BLaER1 (cell line): ENCODE measurements at regions not wholly inside any gene's neighbourhood (a gene's known extent, or its start where the extent isn't known, plus 50 kb on each side); places are given as distances from the start of the nearest gene placed in this dataset.

ENCODE experiments used
- H3K27ac ChIP-seq: shearing (Covaris generic); formaldehyde crosslinking; 2 replicates; pipeline ENCODE4 v1.8.1; 2022
- H3K27me3 ChIP-seq: shearing (Covaris generic); formaldehyde crosslinking; 2 replicates; pipeline ENCODE4 v1.8.1; 2022
- H3K36me3 ChIP-seq: shearing (Covaris generic); formaldehyde crosslinking; 2 replicates; pipeline ENCODE4 v1.8.1; 2022
- H3K4me1 ChIP-seq: shearing (Covaris generic); formaldehyde crosslinking; 2 replicates; pipeline ENCODE4 v1.8.1; 2022
- H3K4me2 ChIP-seq: shearing (Covaris generic); formaldehyde crosslinking; 2 replicates; pipeline ENCODE4 v1.8.1; 2022
- H3K4me3 ChIP-seq: shearing (Covaris generic); formaldehyde crosslinking; 2 replicates; pipeline ENCODE4 v1.8.1; 2022
- H3K9ac ChIP-seq: shearing (Covaris generic); formaldehyde crosslinking; 2 replicates; pipeline ENCODE4 v1.8.1; 2022
- H3K9me3 ChIP-seq: shearing (Covaris generic); formaldehyde crosslinking; 2 replicates; pipeline ENCODE4 v1.8.1; 2022
- H4K20me1 ChIP-seq: shearing (Covaris generic); formaldehyde crosslinking; 2 replicates; pipeline ENCODE4 v1.8.1; 2022
- Cebpa-rat ChIP-seq: shearing (Covaris generic); IDR thresholded peaks from 2 replicates; pipeline ENCODE4 v1.8.1; 2022

GRCh38 chr13:58994777-58995176, 1169.0 kb downstream of the DIAPH3 start:
- Histone ChIP-seq H3K36me3 (no peaks in the 10 kb centered on the region), H3K27me3 (no peaks in the 10 kb centered on the region), H4K20me1 (no peaks in the 10 kb centered on the region), H3K4me3 (no peak overlapping the region), H3K4me2 (no peak overlapping the region), H3K4me1 (no peaks in the 10 kb centered on the region), H3K27ac (no peak overlapping the region), H3K9me3 (no peaks in the 10 kb centered on the region), H3K9ac (no peak overlapping the region)
- TF ChIP-seq Cebpa-rat, result no peak

- Histone ChIP-seq H3K27ac (no peak overlapping the region), H3K27me3 (no peaks in the 10 kb centered on the region), H3K4me1 (no peaks in the 10 kb centered on the region), H3K36me3 (no peaks in the 10 kb centered on the region), H4K20me1 (no peaks in the 10 kb centered on the region), H3K4me2 (no peak overlapping the region), H3K4me3 (no peak overlapping the region), H3K9ac (no peak overlapping the region), H3K9me3 (no peaks in the 10 kb centered on the region)
- no peak for TF ChIP-seq Cebpa-rat
Observed at GRCh38 chr13:58998716-58999115, 1165.0 kb downstream of the DIAPH3 start.

- no peak for TF ChIP-seq Cebpa-rat
- no peaks in the 10 kb centered on the region for H4K20me1 ChIP-seq
- H3K27me3 ChIP-seq, result no peaks in the 10 kb centered on the region
- H3K36me3 ChIP-seq, result no peaks in the 10 kb centered on the region
- no peak overlapping the region for H3K9ac ChIP-seq
- H3K4me3 ChIP-seq, result no peak overlapping the region
- no peaks in the 10 kb centered on the region for H3K9me3 ChIP-seq
- H3K27ac ChIP-seq, result no peak overlapping the region
- no peaks in the 10 kb centered on the region for H3K4me1 ChIP-seq
- H3K4me2 ChIP-seq, result no peak overlapping the region
Observed at GRCh38 chr13:58999851-59000250, 1163.9 kb downstream of the DIAPH3 start.

GRCh38 chr13:59000770-59001169, 1163.0 kb downstream of the DIAPH3 start:
- Histone ChIP-seq H3K4me2 (no peak overlapping the region), H3K27ac (no peak overlapping the region), H3K4me1 (no peaks in the 10 kb centered on the region), H3K4me3 (no peak overlapping the region), H4K20me1 (no peaks in the 10 kb centered on the region), H3K9ac (no peak overlapping the region), H3K36me3 (no peaks in the 10 kb centered on the region), H3K9me3 (no peaks in the 10 kb centered on the region), H3K27me3 (no peaks in the 10 kb centered on the region)
- no peak for TF ChIP-seq Cebpa-rat

- Histone ChIP-seq H4K20me1 (no peaks in the 10 kb centered on the region), H3K9me3 (no peaks in the 10 kb centered on the region), H3K27me3 (no peaks in the 10 kb centered on the region), H3K4me1 (peaks cover 10% of the 10 kb centered on the region), H3K4me3 (no peak overlapping the region), H3K36me3 (no peaks in the 10 kb centered on the region), H3K27ac (no peak overlapping the region), H3K9ac (no peak overlapping the region), H3K4me2 (no peak overlapping the region)
- TF ChIP-seq Cebpa-rat, result no peak
Observed at GRCh38 chr13:59012731-59013130, 1151.0 kb downstream of the DIAPH3 start.

GRCh38 chr13:59016250-59016649, 1147.5 kb downstream of the DIAPH3 start:
- H3K9me3 ChIP-seq, result no peaks in the 10 kb centered on the region
- no peaks in the 10 kb centered on the region for H3K36me3 ChIP-seq
- no peak overlapping the region for H3K4me3 ChIP-seq
- H3K4me2 ChIP-seq, result peak overlapping the region; percentile 48; the same call in 1 of the 2 replicates
- H3K27me3 ChIP-seq, result no peaks in the 10 kb centered on the region
- H3K9ac ChIP-seq, result no peak overlapping the region
- H4K20me1 ChIP-seq, result no peaks in the 10 kb centered on the region
- no peak overlapping the region for H3K27ac ChIP-seq
- TF ChIP-seq Cebpa-rat, result no peak
- peaks cover 16% of the 10 kb centered on the region for H3K4me1 ChIP-seq

GRCh38 chr13:59024434-59024833, 1139.3 kb downstream of the DIAPH3 start:
- Histone ChIP-seq H3K36me3 (no peaks in the 10 kb centered on the region), H3K27ac (no peak overlapping the region), H4K20me1 (no peaks in the 10 kb centered on the region), H3K9me3 (no peaks in the 10 kb centered on the region), H3K4me2 (no peak overlapping the region), H3K4me3 (no peak overlapping the region), H3K27me3 (no peaks in the 10 kb centered on the region), H3K4me1 (no peaks in the 10 kb centered on the region), H3K9ac (no peak overlapping the region)
- no peak for TF ChIP-seq Cebpa-rat

GRCh38 chr13:59034198-59034597, 1129.5 kb downstream of the DIAPH3 start:
- H3K27ac ChIP-seq, result no peak overlapping the region
- H3K36me3 ChIP-seq, result no peaks in the 10 kb centered on the region
- no peak for TF ChIP-seq Cebpa-rat

GRCh38 chr13:59038824-59039223, 1124.9 kb downstream of the DIAPH3 start:
- Histone ChIP-seq H3K4me3 (no peak overlapping the region), H3K4me2 (no peak overlapping the region), H3K4me1 (no peaks in the 10 kb centered on the region), H3K9ac (no peak overlapping the region), H3K9me3 (no peaks in the 10 kb centered on the region), H4K20me1 (no peaks in the 10 kb centered on the region), H3K36me3 (no peaks in the 10 kb centered on the region), H3K27ac (no peak overlapping the region), H3K27me3 (no peaks in the 10 kb centered on the region)
- TF ChIP-seq Cebpa-rat, result no peak

More at GRCh38 chr13:59034198-59034597, 1129.5 kb downstream of the DIAPH3 start:
- H4K20me1 ChIP-seq, result no peaks in the 10 kb centered on the region
- no peaks in the 10 kb centered on the region for H3K27me3 ChIP-seq
- H3K4me3 ChIP-seq, result no peak overlapping the region
- no peaks in the 10 kb centered on the region for H3K4me1 ChIP-seq
- no peak overlapping the region for H3K9ac ChIP-seq
- no peak overlapping the region for H3K4me2 ChIP-seq
- no peaks in the 10 kb centered on the region for H3K9me3 ChIP-seq

GRCh38 chr13:59043016-59043415, 1120.7 kb downstream of the DIAPH3 start:
- no peaks in the 10 kb centered on the region for H3K9me3 ChIP-seq
- TF ChIP-seq Cebpa-rat, result no peak
- H3K4me2 ChIP-seq, result no peak overlapping the region
- no peak overlapping the region for H3K27ac ChIP-seq
- H3K27me3 ChIP-seq, result no peaks in the 10 kb centered on the region
- no peaks in the 10 kb centered on the region for H4K20me1 ChIP-seq
- H3K9ac ChIP-seq, result no peak overlapping the region
- H3K36me3 ChIP-seq, result no peaks in the 10 kb centered on the region
- H3K4me1 ChIP-seq, result no peaks in the 10 kb centered on the region
- no peak overlapping the region for H3K4me3 ChIP-seq

- Histone ChIP-seq H3K36me3 (no peaks in the 10 kb centered on the region), H3K4me3 (no peak overlapping the region), H3K9ac (no peak overlapping the region), H3K9me3 (no peaks in the 10 kb centered on the region), H4K20me1 (no peaks in the 10 kb centered on the region), H3K4me1 (no peaks in the 10 kb centered on the region), H3K27me3 (no peaks in the 10 kb centered on the region), H3K4me2 (no peak overlapping the region), H3K27ac (no peak overlapping the region)
- no peak for TF ChIP-seq Cebpa-rat
Observed at GRCh38 chr13:59047546-59047945, 1116.2 kb downstream of the DIAPH3 start.
